PC-3 (cell line): ENCODE measurements at regions not wholly inside any gene's neighbourhood (a gene's known extent, or its start where the extent isn't known, plus 50 kb on each side); places are given as distances from the start of the nearest gene placed in this dataset.

Experiments
- EZH2 ChIP-seq: fragments of 300-600 bp; sonication (generic); IDR thresholded peaks from one replicate; pipeline ENCODE4 v1.6.1; 2017; ENCODE audit warnings: antibody characterized with exemption, mild to moderate bottlenecking, low read length; ENCODE audit not compliant: unreplicated experiment
- TF ChIP-seq, protein P1 (sequence below): fragments of 300-600 bp; sonication (generic); conservative IDR thresholded peaks from 2 replicates; pipeline ENCODE4 v1.5.1; 2017; ENCODE audit warnings: antibody characterized with exemption, low read depth, mild to moderate bottlenecking, low read length

DNA sequence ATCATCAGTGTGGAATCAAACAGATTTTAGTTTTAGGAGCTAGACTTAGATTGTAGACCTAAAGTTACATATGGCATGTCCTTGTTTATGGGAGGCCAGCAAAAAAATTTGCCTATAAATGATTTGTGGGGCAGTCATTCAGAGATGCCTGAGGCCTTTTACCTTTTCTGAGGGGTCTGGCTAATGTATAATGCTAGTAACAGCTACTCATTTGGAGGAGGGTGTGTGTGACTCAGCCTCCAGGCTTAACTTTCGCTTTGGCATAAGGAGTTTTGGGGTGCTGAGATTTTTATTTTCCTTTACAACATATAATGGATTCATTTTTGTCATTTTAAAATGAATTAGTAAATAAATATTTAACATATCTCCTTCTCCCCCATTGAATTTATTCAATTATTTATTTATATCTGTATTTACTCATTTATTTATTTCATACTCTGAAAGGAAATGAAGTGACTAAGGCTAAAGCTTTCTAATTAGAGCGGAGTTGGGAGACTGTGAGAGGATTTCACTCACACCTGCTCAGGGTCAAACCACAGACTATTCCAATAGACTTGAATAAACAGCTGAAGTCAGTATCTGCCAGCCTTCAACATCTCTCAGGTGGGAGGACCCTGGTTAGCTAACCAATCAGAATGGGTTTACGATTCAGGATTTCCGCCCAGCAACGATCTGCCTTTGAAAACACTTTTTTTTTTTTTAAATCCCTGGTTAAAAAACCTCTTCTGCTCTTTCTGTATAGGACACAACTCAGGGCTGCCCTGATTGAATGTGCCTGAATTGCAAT lies 487.5 kb upstream of the SGCD start:
- TF ChIP-seq, protein P1, sequence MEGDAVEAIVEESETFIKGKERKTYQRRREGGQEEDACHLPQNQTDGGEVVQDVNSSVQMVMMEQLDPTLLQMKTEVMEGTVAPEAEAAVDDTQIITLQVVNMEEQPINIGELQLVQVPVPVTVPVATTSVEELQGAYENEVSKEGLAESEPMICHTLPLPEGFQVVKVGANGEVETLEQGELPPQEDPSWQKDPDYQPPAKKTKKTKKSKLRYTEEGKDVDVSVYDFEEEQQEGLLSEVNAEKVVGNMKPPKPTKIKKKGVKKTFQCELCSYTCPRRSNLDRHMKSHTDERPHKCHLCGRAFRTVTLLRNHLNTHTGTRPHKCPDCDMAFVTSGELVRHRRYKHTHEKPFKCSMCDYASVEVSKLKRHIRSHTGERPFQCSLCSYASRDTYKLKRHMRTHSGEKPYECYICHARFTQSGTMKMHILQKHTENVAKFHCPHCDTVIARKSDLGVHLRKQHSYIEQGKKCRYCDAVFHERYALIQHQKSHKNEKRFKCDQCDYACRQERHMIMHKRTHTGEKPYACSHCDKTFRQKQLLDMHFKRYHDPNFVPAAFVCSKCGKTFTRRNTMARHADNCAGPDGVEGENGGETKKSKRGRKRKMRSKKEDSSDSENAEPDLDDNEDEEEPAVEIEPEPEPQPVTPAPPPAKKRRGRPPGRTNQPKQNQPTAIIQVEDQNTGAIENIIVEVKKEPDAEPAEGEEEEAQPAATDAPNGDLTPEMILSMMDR = no peak
- TF ChIP-seq EZH2 = no peak
